HCT116 (cell line): ENCODE measurements at regions not wholly inside any gene's neighbourhood (a gene's known extent, or its start where the extent isn't known, plus 50 kb on each side); places are given as distances from the start of the nearest gene placed in this dataset.

Experiments used
- ATAC-seq: fragments of 200-7000 bp; cut with Tn5 transposase; 2 replicates; pipeline ENCODE4 v1.9.1; 2020; ENCODE audit warnings: mild to moderate bottlenecking, moderate library complexity
- BruUV-seq: library from RNA; stranded (reverse); fragments of 400-500 nt; replicated peaks from 2 replicates; lab custom pipeline; 2021; lab: Mats Ljungman, UMichigan
- CTCF ChIA-PET: fragments of 300-600 bp; sonication (Branson Sonifier 250); formaldehyde crosslinking; loops from one replicate; lab custom pipeline; 2021; ENCODE audit warnings: antibody characterized with exemption; lab: Charles Lee
- POLR2A ChIA-PET: fragments of 300-600, 350-600 bp; sonication (Branson Sonifier 250); formaldehyde crosslinking; loops from one replicate; lab custom pipeline; 2021; ENCODE audit warnings: antibody characterized with exemption; lab: Charles Lee
- RAD21 ChIA-PET, 2 experiments: fragments of 300-600 bp; sonication (Branson Sonifier 250); formaldehyde crosslinking; loops; one replicate each; lab custom pipeline; 2023; ENCODE audit warnings: low total read pairs in 2 of 2; ENCODE audit not compliant: uncharacterized antibody in 2 of 2, unreplicated experiment in 2 of 2, low non-redundant PET in 1 of 2; lab: Charles Lee
- DNase-seq: peaks from one replicate; pipeline ENCODE4 v3.0.0-alpha.2; 2010; ENCODE audit warnings: low read depth, low spot score
- H2AFZ ChIP-seq: fragments of 200-600 bp; shearing (Covaris generic), sonication (generic); 2 replicates; pipeline ENCODE4 v1.6.1; 2017; ENCODE audit warnings: low read depth, mixed run types, mixed read lengths, antibody characterized with exemption, low read length; ENCODE audit not compliant: poor library complexity, severe bottlenecking
- H3K27ac ChIP-seq: 2 replicates; pipeline ENCODE4 v1.5.1; 2012; ENCODE audit warnings: low read depth, low read length
- H3K27me3 ChIP-seq: fragments of 200-600 bp; sonication (generic); 2 replicates; pipeline ENCODE4 v1.6.1; 2016; ENCODE audit warnings: mixed run types, low read length, mixed read lengths; ENCODE audit not compliant: insufficient read depth
- H3K36me3 ChIP-seq, 2 experiments: fragments of 200-500 bp in 1 of 2; fragments of 200-600 bp in 1 of 2; sonication (Bioruptor generic) in 1 of 2; sonication (generic) in 1 of 2; 2 replicates each; pipeline versions ENCODE4 v1.5.1 to v1.6.1; 2014 to 2016; ENCODE audit warnings: low read length in 2 of 2, inconsistent platforms in 1 of 2, mixed read lengths in 1 of 2, mixed run types in 1 of 2; ENCODE audit not compliant: insufficient read depth in 2 of 2, control insufficient read depth in 1 of 2
- H3K4me1 ChIP-seq, 2 experiments: fragments of 200-600 bp in 1 of 2; sonication (generic) in 1 of 2; 2 replicates each; pipeline versions ENCODE4 v1.5.1 to v1.6.1; 2012 to 2017; ENCODE audit warnings: low read length in 2 of 2, inconsistent platforms in 1 of 2, mild to moderate bottlenecking in 1 of 2, mixed read lengths in 1 of 2, mixed run types in 1 of 2, moderate library complexity in 1 of 2; ENCODE audit not compliant: insufficient read depth in 2 of 2, control insufficient read depth in 1 of 2
- H3K4me2 ChIP-seq: fragments of 200-600 bp; sonication (generic); 2 replicates; pipeline ENCODE4 v1.6.1; 2017; ENCODE audit warnings: mixed run types, low read length, mixed read lengths
- H3K4me3 ChIP-seq, 2 experiments: fragments of 200-600 bp in 1 of 2; sonication (generic) in 1 of 2; replicated peaks in 1 of 2; 2 replicates each; pipeline ENCODE4 v1.5.1; 2011 to 2016; ENCODE audit warnings: low read length in 2 of 2, control low read depth in 1 of 2, low read depth in 1 of 2, mild to moderate bottlenecking in 1 of 2, mixed read lengths in 1 of 2, mixed run types in 1 of 2
- H3K79me2 ChIP-seq: fragments of 200-600 bp; sonication (generic); 2 replicates; pipeline ENCODE4 v1.6.1; 2017; ENCODE audit warnings: mild to moderate bottlenecking, mixed run types, low read length, moderate library complexity, mixed read lengths; ENCODE audit not compliant: insufficient read depth
- H3K9ac ChIP-seq: fragments of 200-600 bp; sonication (generic); 2 replicates; pipeline ENCODE4 v1.6.1; 2016; ENCODE audit warnings: low read length, mixed read lengths
- H3K9me2 ChIP-seq: fragments of 200-600 bp; sonication (generic), shearing (Covaris generic); 2 replicates; pipeline ENCODE4 v1.6.1; 2017; ENCODE audit warnings: mixed run types, mild to moderate bottlenecking, moderate library complexity; ENCODE audit not compliant: insufficient read depth
- H3K9me3 ChIP-seq, 2 experiments: fragments of 200-500 bp in 1 of 2; fragments of 200-600 bp in 1 of 2; sonication (Bioruptor generic) in 1 of 2; sonication (generic) in 1 of 2; 2 replicates each; pipeline ENCODE4 v1.6.1; 2014 to 2017; ENCODE audit warnings: low read length in 2 of 2, mixed read lengths in 2 of 2, inconsistent platforms in 1 of 2, low read depth in 1 of 2, mild to moderate bottlenecking in 1 of 2, mixed run types in 1 of 2, moderate library complexity in 1 of 2; ENCODE audit not compliant: control insufficient read depth in 1 of 2, insufficient read depth in 1 of 2
- H4K20me1 ChIP-seq: fragments of 200-600 bp; sonication (generic), shearing (Covaris generic); 2 replicates; pipeline ENCODE4 v1.6.1; 2017; ENCODE audit warnings: mixed run types, mild to moderate bottlenecking, moderate library complexity; ENCODE audit not compliant: insufficient read depth
- ATF3 ChIP-seq: IDR thresholded peaks from 2 replicates; pipeline ENCODE4 v1.6.1; 2012
- CBX3 ChIP-seq: IDR thresholded peaks from 2 replicates; pipeline ENCODE4 v1.6.1; 2012; ENCODE audit warnings: low read depth
- CEBPB ChIP-seq: IDR thresholded peaks from 2 replicates; pipeline ENCODE4 v1.6.1; 2012; ENCODE audit warnings: low read depth
- CTCF ChIP-seq, 3 experiments: fragments of 200-600 bp in 1 of 3; sonication (generic) in 1 of 3; IDR thresholded peaks in 2 of 3; conservative IDR thresholded peaks in 1 of 3; 2 replicates each; pipeline ENCODE4 v1.5.1; 2012 to 2017; ENCODE audit warnings: low read depth in 2 of 3, low read length in 2 of 3, antibody characterized with exemption in 1 of 3, borderline replicate concordance in 1 of 3, control low read depth in 1 of 3, mild to moderate bottlenecking in 1 of 3, mixed read lengths in 1 of 3, mixed run types in 1 of 3, moderate library complexity in 1 of 3; ENCODE audit not compliant: insufficient read depth in 1 of 3
- EGR1 ChIP-seq: IDR thresholded peaks from 2 replicates; pipeline ENCODE4 v1.6.1; 2012; ENCODE audit warnings: low read depth
- ELF1 ChIP-seq: IDR thresholded peaks from 2 replicates; pipeline ENCODE4 v1.6.1; 2012; ENCODE audit warnings: low read depth, borderline replicate concordance
- EZH2 ChIP-seq: fragments of 200-600 bp; sonication (generic); IDR thresholded peaks from 2 replicates; pipeline ENCODE4 v1.6.1; 2017; ENCODE audit warnings: antibody characterized with exemption, mixed run types
- EZH2phosphoT487 ChIP-seq: fragments of 200-600 bp; IDR thresholded peaks from 2 replicates; pipeline ENCODE4 v1.6.1; 2018; ENCODE audit warnings: antibody characterized with exemption, borderline replicate concordance
- FOSL1 ChIP-seq: IDR thresholded peaks from 2 replicates; pipeline ENCODE4 v1.6.1; 2012; ENCODE audit warnings: low read depth
- JUND ChIP-seq: IDR thresholded peaks from 2 replicates; pipeline ENCODE4 v1.6.1; 2012
- POLR2AphosphoS5 ChIP-seq: IDR thresholded peaks from 2 replicates; pipeline ENCODE4 v1.6.1; 2011; ENCODE audit warnings: mild to moderate bottlenecking, low read depth, low read length, moderate library complexity
- RAD21 ChIP-seq: IDR thresholded peaks from 2 replicates; pipeline ENCODE4 v1.6.1; 2012; ENCODE audit warnings: low read depth, mild to moderate bottlenecking
- REST ChIP-seq: IDR thresholded peaks from 2 replicates; pipeline ENCODE4 v1.6.1; 2012; ENCODE audit warnings: low read depth
- SIN3A ChIP-seq: IDR thresholded peaks from 2 replicates; pipeline ENCODE4 v1.6.1; 2012; ENCODE audit warnings: low read depth
- SRF ChIP-seq: IDR thresholded peaks from 2 replicates; pipeline ENCODE4 v1.6.1; 2012; ENCODE audit warnings: low read depth
- YY1 ChIP-seq: IDR thresholded peaks from 2 replicates; pipeline ENCODE4 v1.6.1; 2011; ENCODE audit warnings: low read length, low read depth, moderate library complexity, mild to moderate bottlenecking; ENCODE audit not compliant: insufficient replicate concordance; ENCODE audit errors: extremely low read depth
- ZBTB33 ChIP-seq: IDR thresholded peaks from 2 replicates; pipeline ENCODE4 v1.6.1; 2011; ENCODE audit warnings: mild to moderate bottlenecking, low read length, moderate library complexity; ENCODE audit not compliant: insufficient replicate concordance; ENCODE audit errors: extremely low read depth
- ZFX ChIP-seq: fragments of 450-650 bp; IDR thresholded peaks from 2 replicates; pipeline ENCODE4 v1.6.1; 2017
- ZNF274 ChIP-seq: fragments of 200-500 bp; sonication (Bioruptor generic); IDR thresholded peaks from 2 replicates; pipeline ENCODE4 v1.6.1; 2014; ENCODE audit warnings: mild to moderate bottlenecking, low read depth, low read length, inconsistent platforms
- intact Hi-C: fragments of 100-400 bp; cut with micrococcal nuclease; formaldehyde crosslinking; loops from 2 replicates; pipeline ENCODE4 v1.10.0; 2022

- Histone ChIP-seq H3K27ac (no peak overlapping the region), H3K9me3 (no peaks in the 10 kb centered on the region), H3K79me2 (no peaks in the 10 kb centered on the region), H3K9ac (no peak overlapping the region), H2AFZ (no peak overlapping the region), H4K20me1 (no peaks in the 10 kb centered on the region), H3K27me3 (no peaks in the 10 kb centered on the region), H3K4me3 (no peak overlapping the region), H3K4me1 (peaks cover 0 to 4% of the 10 kb centered on the region in 2 experiments; a peak in 1 of 4 replicates), H3K4me2 (no peak overlapping the region), H3K9me2 (no peaks in the 10 kb centered on the region), H3K36me3 (no peaks in the 10 kb centered on the region)
- intact Hi-C loops: no loop called here
- ChIA-PET RAD21 (no interaction called here), POLR2A (no interaction called here), CTCF (no interaction called here)
- BruUV-seq: no TSS peak
- TF ChIP-seq ZBTB33 (no peak), SIN3A (no peak), YY1 (no peak), EZH2 (no peak), JUND (no peak), FOSL1 (no peak), CTCF (IDR thresholded peaks at IDR 0.05 in 2 of 3, conservative IDR thresholded peaks at IDR 0.05 in 1 of 3; ENCODE audit: borderline replicate concordance in 1 of 3, insufficient read depth in 1 of 3, low read depth in 2 of 3, low read length in 2 of 3) (no peak), ELF1 (no peak), ATF3 (no peak), ZNF274 (no peak), CEBPB (no peak), EGR1 (no peak), ZFX (no peak), CBX3 (no peak), RAD21 (no peak), EZH2phosphoT487 (no peak), POLR2AphosphoS5 (no peak), REST (no peak), SRF (no peak)
- no peak for ATAC-seq
- DNase-seq: no peak
Measured at GRCh38 chr10:33423154-33423529, 88.7 kb upstream of the NRP1 start.
